Left ventricle myocardium superior (tissue), 1 donor: ENCODE measurements at regions not wholly inside any gene's neighbourhood (a gene's known extent, or its start where the extent isn't known, plus 50 kb on each side); places are given as distances from the start of the nearest gene placed in this dataset.

Experiments
- ATAC-seq: fragments of 200-7000 bp; cut with Tn5 transposase; one replicate; pipeline ENCODE4 v1.9.1; 2020; ENCODE audit warnings: mild to moderate bottlenecking, moderate library complexity
- DNase-seq: peaks from one replicate; pipeline ENCODE4 v3.0.0-alpha.2; 2020
- intact Hi-C: fragments of 100-400 bp; cut with micrococcal nuclease; formaldehyde crosslinking; loops from one replicate; pipeline ENCODE4 v1.11.0; 2022
- donor health status: DM: no; HTN: yes; CAD: no; lungs with severe emphysema.

DNA sequence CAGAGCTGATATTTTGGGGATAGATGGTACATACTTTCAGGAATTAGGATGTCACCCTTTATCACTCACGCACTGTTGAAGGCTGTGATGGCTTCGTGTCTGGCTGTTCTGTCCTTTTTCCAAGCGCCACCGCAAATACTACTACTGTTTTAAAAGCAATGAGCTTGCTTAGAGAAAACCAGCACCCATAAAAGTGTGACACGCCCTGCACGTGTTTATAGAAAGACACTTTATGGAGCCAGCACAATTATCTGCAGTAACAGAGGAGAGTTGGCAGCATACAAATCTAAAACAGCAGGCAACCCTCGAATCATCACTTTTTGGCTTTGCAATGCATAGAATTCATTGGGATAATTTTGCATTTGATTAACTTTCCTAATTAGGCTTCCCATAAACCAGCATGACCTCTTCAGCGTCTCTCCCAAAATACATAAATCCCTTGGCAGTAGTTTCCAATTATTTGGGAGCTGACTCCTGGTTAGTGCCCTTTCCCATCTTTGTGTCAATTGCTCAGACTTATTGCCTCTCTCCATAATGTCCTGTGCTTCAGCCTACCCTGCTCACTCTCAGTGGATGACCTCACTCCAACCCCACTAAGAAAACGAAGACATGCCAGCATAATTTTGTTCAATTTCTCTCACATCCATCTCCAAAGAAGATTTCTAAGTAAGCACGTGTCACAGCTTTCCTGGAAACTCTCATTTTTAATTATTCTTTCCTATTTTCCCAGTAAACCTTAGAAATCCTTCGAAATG, 118.7 kb upstream of the LARGE1 start:
- DNase-seq (no peak), ATAC-seq (no peak)
- intact Hi-C loops, result no loop called here

DNA sequence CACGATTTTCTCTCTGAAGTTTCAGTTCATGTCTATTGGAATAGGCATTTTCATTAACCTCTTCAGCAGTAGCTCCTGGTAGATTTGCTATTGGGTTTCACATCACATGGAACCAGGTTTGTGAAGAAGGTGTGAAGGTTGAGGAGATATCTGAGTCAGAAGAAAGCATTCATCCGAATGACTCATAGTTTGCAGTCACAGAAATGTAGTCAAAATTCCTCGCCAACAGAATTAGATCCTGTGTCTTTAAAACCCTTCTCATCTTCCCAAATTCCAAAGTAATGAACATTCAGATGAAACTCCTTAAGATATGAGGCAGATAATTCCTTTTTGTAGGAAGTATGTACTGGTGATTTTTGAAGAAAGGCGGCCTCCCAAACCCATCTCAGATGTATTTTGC, 125.0 kb upstream of the LARGE1 start:
- ATAC-seq (no peak), DNase-seq (no peak)
- intact Hi-C loops, result no loop called here

DNA sequence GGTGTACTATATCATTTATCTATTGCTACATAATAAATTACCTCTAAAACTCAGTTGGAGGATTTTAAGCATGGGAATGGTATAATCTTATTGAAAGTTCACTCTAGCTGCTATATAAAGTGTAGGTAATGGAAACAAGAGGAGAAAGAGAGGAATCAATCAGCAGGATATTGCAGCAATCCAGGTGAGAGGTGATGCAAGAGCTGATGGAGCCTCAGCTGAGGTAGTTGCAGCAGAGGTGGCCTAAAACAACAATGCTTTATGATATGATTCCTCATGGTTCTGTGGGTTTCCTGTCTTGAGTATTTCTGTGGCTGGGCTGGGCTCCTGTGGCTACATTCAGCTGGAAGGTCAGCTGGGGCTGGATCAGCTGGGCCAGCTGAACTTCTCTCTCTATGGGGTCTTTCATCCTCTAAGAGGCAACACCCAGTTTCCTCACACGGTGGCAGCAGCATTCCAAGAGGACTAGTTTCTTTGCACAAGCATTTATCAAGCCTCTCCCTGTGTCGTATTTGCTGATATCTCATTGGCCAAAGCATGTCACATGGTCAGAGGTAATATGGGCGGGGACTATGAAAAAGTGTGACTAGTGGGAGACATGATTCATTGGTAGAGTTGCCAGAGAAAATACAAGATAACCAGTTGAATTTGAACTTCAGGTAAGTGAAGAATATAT, 135.4 kb upstream of the LARGE1 start:
- ATAC-seq, result no peak
- no peak for DNase-seq
- intact Hi-C loops, result no loop called here

DNA sequence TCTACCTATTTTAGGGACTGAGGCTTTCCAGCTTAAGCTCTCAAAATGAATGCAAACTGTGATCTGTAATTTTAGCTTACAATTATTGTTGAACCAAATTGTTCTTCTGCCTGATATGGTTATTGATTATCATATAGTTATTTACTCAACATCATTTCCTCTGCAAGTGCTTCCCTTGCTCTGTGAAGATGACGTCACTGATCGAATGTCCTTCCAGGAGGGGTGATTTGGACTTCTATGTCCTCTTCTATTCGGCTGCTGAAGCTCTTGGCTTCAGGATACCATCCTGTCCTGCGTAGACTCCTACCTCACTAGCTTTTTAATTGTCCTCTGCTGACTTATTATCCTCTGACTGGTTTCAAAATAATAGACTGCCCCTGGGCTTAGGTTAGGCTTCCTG, 137.4 kb upstream of the LARGE1 start:
- DNase-seq, result no peak
- intact Hi-C loops, result no loop called here
- ATAC-seq, result no peak

DNA sequence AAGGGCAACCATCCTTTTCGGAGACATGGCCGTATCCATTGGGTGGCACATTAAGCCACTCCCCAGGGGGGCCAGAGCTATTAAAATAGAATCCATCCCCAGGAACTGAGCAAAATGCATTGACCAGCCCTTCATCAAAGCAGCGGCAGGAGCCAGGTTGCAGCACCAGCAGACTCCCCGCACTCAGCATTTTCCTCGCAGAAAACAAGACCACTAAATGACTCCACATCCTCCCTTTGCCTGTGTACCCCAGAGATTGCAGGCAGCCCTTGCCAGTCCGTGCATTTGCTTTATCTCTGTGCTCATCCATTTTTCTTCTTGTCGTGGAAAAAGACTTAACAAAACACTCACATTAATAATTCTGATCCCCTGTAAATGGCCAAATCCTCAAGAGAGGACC, 144.4 kb upstream of the LARGE1 start:
- no peak for ATAC-seq
- no peak for DNase-seq
- intact Hi-C loops, result no loop called here

DNA sequence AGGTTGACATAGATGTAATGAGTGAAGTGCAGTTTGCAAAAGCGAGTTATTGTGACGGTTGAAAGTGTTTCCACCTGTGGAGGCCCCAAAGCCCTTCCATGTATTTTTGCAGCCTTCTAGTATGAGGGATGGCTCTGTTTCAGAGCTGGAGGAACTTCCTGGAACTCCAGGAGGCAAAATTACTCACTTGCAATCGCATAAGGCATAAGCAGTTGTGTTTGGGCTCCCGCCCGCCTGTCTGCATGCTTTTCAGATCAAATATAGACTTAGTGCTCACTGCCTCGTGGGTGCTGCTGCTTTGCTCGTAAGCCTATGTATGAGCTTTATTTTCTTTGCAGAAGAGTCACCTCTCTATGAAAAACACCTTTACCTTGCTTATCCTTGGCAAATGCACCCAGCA, 146.8 kb upstream of the LARGE1 start:
- ATAC-seq (no peak), DNase-seq (no peak)
- intact Hi-C loops, result no loop called here

DNA sequence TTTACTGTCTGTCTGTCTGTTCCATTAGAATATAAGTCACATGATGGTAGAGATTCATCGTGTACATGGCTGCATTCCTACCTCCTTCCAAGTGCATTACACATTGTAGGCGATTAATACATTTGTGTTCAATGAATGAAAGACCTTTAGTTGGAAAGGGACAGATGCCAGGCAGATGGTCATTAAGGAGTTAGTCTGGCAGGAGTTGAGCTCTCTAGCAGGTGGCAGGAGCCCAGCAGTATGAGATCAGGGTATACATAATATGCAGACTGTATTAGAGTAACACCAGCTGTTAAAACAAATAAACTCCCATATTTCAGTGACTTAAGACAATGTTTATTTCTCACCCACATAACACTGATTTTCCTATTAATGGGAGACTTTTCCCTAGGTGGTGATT, 147.7 kb upstream of the LARGE1 start:
- intact Hi-C loops, result no loop called here
- no peak for ATAC-seq
- no peak for DNase-seq

DNA sequence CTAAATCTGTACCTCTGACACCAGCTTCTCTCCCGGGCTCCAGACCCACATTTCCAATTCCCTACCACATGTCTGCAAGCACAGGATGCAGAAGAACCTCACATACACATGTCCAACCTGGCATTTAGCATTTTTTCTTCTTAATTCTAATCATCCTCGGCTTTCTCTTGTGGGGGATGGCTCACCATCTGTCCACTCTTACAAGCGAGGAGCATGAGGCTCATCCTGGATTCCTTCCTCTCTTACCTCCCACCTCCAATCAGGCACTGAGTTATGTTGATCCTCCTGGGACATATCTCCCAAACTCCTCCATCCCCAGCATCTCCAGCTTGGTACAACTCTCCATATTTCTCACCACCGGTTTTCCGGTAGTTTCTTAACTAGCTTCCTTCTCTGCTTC, 149.8 kb upstream of the LARGE1 start:
- DNase-seq, result no peak
- intact Hi-C loops, result no loop called here
- no peak for ATAC-seq

DNA sequence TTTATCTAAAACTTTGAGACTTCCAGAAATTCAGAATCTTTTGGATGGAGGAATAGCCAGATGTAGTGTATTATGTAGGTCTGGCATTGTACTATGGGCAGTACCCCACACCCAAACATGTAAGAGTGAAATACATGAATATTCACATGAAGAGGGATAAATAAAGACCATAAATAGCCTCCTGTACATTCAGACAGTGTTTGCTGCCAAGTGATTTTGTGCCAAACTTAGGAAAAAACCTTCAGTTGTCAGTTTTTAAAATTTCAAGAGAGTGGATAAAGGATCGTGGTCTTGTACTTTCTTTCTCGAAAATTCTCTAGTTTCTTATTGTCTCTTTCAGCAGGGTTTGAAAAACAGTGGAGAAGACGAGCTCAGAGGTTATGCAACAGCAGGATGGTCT, 150.3 kb upstream of the LARGE1 start:
- intact Hi-C loops, result no loop called here
- DNase-seq (no peak), ATAC-seq (no peak)

DNA sequence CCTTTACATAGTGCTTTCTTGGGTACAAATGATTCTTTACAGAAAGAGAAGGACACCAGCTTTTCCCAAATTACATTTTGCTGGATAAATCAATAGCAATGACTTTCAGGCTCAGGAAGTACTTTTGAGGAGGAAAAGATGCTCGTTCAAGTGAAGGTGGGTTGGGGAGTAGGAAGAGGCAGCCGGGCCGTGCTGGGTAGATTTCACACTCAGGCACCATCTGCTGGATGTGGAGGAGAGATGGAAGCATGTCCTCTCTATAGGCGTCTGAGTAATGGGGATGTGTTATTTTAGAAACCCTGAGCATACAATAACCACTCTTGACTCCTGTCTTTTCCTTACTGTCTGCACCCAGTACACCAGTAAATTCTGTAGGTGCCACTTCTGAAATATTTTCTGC, 152.3 kb upstream of the LARGE1 start:
- DNase-seq, result no peak
- intact Hi-C loops, result no loop called here
- no peak for ATAC-seq

DNA sequence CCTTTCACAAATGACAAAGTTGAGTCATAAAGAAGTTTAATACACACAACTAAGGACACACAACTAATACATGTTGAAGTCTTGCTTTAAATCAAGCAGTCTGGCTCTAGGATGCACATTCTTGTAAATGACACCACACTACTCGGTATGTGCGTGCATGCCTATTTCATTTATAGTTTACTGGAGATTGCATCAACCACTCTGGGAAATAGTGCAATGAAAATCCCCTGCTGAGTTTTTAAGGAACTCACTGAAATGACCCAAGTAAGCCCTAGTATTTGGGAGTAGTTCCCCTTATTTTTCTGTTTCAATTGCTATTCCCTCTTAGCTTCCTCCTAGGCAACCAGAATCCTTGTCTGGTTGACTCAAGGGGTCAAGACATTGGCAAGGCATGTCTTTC, 160.2 kb upstream of the LARGE1 start:
- DNase-seq (no peak), ATAC-seq (no peak)
- intact Hi-C loops, result no loop called here

DNA sequence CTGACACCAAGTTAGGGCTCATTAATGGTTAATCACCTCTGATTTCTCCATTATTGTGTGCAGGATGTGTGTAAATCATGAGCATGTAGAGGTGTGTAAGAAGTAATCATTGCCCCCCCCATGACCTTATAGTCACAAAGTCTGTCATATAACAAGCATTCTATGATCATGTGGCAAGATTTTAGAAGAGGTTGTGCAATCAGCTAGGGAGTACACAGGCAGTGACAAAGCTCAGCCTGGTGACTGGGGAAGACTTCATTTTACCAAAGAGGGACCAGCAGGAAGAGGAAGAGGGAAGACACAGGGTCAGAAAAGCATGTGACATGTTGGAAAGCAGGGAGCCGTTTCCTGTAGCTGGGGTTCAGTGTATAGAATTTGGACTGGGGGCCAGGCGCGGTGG, 176.5 kb upstream of the LARGE1 start:
- intact Hi-C loops, result no loop called here
- ATAC-seq (no peak), DNase-seq (no peak)

DNA sequence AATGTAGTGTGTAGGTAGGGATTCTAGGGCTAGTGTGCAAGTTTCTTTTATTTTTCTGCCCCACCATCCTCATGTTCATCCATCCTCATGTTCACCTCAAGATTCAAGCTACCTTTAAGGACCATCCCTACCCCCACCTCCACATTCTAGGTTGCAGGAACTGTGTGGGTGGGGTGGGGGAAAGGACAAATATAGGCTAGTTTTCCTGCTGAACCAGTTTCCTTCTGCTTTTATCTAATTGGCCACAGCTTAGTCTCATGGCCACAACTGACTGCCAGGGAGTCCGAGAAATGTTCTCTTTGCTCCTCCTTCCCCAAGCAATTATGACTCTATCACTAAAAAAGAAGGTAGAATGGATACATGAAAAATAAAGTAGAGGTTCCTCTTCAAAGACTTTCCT, 179.0 kb upstream of the LARGE1 start:
- ATAC-seq, result no peak
- no peak for DNase-seq
- intact Hi-C loops, result no loop called here

DNA sequence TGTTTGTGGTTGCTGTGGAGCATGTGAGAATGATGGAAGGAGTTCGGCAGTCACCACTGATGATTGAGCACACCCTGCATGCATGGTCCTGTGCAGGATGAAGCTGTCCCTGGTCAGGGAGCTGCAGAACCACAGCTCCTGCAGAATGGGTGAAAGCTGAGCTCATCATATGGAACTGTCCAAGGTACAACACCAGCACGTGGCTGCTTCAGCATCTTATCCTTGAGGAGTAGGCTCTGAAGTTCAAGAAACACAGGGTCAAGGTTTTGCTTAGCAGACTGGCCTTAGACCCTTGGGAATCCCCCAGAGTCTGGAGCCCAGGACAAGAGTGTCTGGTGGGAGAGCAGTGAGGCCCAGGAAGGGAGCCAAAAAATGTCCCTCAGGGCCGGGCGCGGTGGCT, 182.4 kb upstream of the LARGE1 start:
- DNase-seq (no peak), ATAC-seq (no peak)
- intact Hi-C loops, result no loop called here

DNA sequence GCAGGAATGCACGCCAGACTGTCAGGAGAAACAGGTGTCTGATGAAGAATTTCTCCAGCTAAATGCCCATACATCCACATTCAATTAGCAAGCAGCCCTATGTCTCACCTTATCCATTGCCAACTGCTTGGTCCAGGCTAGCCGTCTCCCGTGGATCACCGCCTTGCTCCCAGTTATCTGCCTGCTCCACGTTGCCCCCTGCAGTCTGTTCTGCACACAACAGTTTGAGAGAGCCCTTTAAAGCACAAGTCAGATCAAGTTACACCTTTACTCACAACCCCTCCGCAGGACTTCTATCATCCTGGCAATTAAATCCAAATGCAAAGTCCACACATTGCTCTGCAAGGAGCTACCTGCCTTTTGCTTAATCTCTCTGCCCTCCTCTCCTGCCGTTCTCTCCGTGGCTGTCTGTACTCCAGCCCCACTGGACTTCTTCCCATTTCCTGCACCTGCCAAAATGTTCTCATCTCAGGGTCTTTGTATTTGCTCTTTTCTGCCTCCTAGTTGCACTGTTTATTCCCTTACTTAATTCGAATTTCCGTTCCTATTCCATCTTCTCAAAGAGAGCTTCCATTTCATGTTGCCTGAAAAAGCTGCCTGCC, 185.3 kb upstream of the LARGE1 start:
- peak; percentile 72 for DNase-seq
- intact Hi-C loops, result no loop called here
- ATAC-seq, result peak; percentile 85

DNA sequence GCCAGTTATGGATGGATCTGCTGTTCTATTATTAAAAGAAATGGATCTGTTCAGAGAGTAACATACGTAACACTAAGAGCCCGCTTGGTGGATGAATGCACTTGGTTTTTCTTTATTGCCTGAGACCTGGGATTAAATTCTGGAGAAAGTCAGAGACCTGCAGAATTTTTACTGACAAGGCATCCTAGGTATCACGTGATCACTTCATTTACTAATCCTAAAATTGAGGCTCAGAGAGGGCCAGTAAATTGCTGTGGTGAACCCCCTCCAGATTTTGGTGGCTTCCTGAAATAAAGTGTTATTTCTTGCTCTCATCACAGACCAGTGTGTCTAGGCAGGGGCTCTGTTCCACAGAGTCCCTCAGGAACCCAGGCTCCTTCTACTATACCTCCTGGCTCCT, 187.9 kb upstream of the LARGE1 start:
- intact Hi-C loops, result no loop called here
- DNase-seq (no peak), ATAC-seq (no peak)

DNA sequence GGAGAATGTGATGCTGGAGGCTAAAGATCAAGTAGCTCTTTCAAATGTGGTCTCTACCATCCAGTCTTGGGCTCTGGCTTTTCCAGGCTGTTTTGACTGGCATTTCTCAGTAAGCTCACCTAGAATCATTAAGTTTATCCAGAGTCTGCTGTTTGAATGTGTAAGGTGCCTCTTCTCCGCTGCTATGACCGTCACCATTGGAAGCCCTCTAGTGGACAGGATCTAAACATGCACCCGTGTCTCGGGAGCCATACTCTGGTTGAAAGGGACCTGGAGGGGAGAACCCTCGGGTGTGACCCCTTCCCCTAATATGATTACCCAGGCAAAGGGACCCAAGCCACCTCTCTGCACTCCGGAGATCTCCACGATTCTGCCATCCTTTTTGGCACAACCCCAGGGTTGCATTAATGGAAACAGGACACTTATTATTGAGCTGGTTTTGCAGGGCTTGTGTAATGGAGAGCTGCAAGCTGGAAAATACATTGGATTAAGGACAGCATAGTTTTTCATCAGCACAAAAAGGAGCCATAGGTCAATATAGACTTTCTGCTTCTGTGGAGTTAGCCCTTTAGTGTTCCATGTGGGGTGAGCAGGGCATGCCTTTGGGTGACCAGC, 191.0 kb upstream of the LARGE1 start:
- intact Hi-C loops, result no loop called here
- no peak for DNase-seq
- ATAC-seq, result peak; percentile 74

DNA sequence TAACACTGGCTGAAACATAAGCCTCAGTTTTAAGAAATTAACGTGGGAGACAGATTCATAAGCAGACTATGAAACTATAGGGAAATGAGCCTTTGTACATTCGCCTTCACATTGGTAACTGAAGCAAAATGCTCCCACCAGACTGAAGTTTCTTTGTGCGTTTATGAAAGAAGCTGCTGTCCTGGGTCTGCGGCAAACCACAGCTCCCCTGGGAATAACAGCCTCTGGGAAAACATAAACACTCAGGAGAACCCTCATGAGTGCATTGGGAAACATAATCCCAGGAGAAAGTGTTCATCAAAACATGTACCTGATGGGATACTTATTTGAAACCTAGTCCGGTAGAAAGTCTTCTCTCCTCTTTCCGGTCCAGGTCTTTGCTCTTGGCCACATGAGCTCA, 193.1 kb upstream of the LARGE1 start:
- intact Hi-C loops, result no loop called here
- ATAC-seq, result no peak
- DNase-seq, result no peak

DNA sequence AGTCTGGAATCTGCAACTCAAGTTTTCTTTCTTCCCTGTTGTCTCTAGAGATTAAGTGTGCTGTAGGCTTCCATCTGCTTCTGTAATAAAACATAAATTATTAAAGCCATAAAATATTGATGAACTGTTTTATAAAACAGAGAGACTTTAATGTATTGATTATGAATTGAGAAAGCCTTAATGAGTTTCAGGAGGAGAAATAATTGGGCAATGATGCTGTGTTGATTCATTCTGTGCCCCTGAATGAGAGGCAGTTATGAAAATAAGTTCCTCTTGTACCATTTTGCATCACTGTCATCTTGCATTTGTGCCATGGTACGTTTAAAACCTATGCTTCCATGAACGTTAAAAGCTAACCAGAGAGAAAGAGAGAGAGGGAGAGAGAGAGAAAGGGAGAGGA, 194.1 kb upstream of the LARGE1 start:
- DNase-seq, result no peak
- ATAC-seq, result no peak
- intact Hi-C loops, result no loop called here

DNA sequence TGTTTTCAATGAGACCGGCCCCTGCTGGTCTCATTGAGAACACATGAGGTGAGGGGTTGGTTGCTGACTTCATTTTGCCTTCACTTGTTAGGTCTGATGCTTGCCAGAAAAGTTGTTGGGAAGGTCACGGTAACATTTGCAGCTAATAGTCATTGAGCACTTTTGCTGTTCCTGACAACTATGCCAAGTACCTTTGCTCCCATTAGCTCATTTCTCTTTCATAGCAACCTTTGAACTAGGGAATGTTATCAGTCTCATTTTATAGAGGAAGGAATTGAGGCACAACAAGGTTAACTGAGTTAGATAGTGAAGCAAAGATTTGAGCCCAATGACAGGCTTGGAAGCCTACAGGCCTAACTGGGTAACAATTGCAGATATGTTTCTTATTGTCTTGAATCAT, 195.4 kb upstream of the LARGE1 start:
- DNase-seq, result no peak
- ATAC-seq, result no peak
- intact Hi-C loops, result no loop called here

DNA sequence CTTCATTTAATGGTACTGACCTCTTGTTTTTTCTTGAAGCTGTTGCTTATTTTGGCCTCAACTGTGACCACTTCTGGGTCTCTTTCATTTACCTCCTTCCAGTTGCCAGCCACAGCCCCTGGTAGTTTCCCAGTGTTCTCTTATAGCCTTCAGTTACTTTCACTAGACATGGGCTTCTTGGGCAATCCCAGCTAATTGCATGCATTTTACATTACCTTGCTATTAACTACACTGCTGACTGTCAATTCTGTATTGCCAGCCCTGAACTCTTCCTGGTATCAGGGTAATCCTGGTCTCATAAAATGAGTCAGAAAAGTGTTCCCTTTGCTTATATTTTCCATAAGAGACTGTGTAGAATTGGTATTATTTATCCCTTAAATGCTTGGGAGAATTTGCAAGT, 195.8 kb upstream of the LARGE1 start:
- no peak for DNase-seq
- no peak for ATAC-seq
- intact Hi-C loops, result no loop called here
